Left ventricle myocardium inferior (tissue), 1 donor: ENCODE measurements at regions not wholly inside any gene's neighbourhood (a gene's known extent, or its start where the extent isn't known, plus 50 kb on each side); places are given as distances from the start of the nearest gene placed in this dataset.

Experiments
- DNase-seq: peaks from one replicate; pipeline ENCODE4 v3.0.0-alpha.2; 2020
- H3K27ac ChIP-seq: fragments of 200-600 bp; replicated peaks from 2 replicates; pipeline ENCODE4 v1.8.0; 2021
- H3K27me3 ChIP-seq: fragments of 200-600 bp; 2 replicates; pipeline ENCODE4 v1.8.0; 2021; ENCODE audit warnings: low read depth
- H3K36me3 ChIP-seq: fragments of 200-600 bp; 2 replicates; pipeline ENCODE4 v1.8.0; 2021
- H3K4me1 ChIP-seq: fragments of 200-600 bp; 2 replicates; pipeline ENCODE4 v1.8.0; 2021
- H3K4me3 ChIP-seq: fragments of 200-600 bp; 2 replicates; pipeline ENCODE4 v1.8.0; 2021; ENCODE audit warnings: mild to moderate bottlenecking, moderate library complexity
- H3K9me3 ChIP-seq: fragments of 200-600 bp; replicated peaks from 2 replicates; pipeline ENCODE4 v1.8.0; 2021
- CTCF ChIP-seq: fragments of 200-600 bp; IDR thresholded peaks from 2 replicates; pipeline ENCODE4 v1.8.0; 2021; ENCODE audit warnings: antibody characterized with exemption, mild to moderate bottlenecking, borderline replicate concordance
- intact Hi-C: fragments of 100-400 bp; cut with micrococcal nuclease; formaldehyde crosslinking; loops from one replicate; pipeline ENCODE4 v1.11.0; 2022
- donor health status: DM: no; HTN: yes; CAD: no; lungs with severe emphysema.

GRCh38 chr10:125325326-125325725 is 165.0 kb upstream of the CTBP2 start:
- Histone ChIP-seq H3K27me3 (peaks cover 6% of the 10 kb centered on the region), H3K27ac (no peak overlapping the region), H3K4me3 (no peak overlapping the region), H3K4me1 (no peaks in the 10 kb centered on the region), H3K9me3 (peaks cover 29% of the 10 kb centered on the region), H3K36me3 (no peaks in the 10 kb centered on the region)
- no peak for DNase-seq
- no peak for TF ChIP-seq CTCF
- intact Hi-C loops: no loop called here

DNA sequence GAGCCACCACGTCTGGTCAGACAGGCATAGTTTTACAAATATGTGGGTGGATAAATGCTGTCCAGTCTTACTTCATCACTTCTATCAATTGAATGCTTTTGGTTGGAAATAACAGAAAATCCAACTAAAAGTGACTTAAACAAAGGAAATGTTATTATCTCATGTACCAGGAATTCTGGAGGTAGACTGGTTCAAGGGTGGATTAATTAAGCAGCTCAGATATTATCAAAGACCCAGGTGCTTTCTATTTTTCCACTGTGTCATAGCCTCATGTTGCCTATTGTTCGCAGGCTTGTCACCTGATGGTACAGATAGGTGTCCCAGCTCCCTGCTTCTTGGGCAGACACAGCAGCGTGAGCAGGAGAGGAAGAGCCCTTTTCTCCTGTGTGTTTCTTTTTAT is 156.1 kb upstream of the CTBP2 start:
- TF ChIP-seq CTCF: no peak
- intact Hi-C loops: no loop called here
- DNase-seq: no peak
- Histone ChIP-seq H3K27me3 (no peaks in the 10 kb centered on the region), H3K9me3 (no peaks in the 10 kb centered on the region), H3K4me1 (no peaks in the 10 kb centered on the region), H3K36me3 (no peaks in the 10 kb centered on the region), H3K4me3 (no peak overlapping the region), H3K27ac (no peak overlapping the region)

DNA sequence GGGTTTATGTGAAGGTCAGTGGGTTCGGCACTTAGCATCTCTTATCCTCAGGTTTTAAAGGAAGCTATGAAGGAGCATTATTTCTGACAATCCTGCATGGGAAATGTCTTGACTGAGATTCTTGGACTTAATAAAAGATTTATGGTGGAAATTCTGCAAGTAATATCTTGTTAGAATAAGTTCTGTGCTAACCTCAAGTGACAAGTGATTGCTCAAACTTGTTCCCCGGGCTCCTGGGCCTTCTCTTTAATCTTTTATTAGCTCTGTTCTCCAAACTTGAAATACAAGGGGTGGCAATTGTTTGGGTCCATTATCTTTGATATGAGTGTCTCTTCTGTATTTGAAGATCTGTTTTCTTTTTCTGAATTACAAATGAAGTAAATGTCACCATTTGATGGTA is 140.6 kb upstream of the CTBP2 start:
- intact Hi-C loops: no loop called here
- no peaks in the 10 kb centered on the region for H3K4me1 ChIP-seq
- no peak overlapping the region for H3K27ac ChIP-seq
- H3K9me3 ChIP-seq: no peaks in the 10 kb centered on the region
- no peak for DNase-seq
- TF ChIP-seq CTCF: no peak
- H3K36me3 ChIP-seq: no peaks in the 10 kb centered on the region
- no peak overlapping the region for H3K4me3 ChIP-seq
- peaks cover 28% of the 10 kb centered on the region for H3K27me3 ChIP-seq

DNA sequence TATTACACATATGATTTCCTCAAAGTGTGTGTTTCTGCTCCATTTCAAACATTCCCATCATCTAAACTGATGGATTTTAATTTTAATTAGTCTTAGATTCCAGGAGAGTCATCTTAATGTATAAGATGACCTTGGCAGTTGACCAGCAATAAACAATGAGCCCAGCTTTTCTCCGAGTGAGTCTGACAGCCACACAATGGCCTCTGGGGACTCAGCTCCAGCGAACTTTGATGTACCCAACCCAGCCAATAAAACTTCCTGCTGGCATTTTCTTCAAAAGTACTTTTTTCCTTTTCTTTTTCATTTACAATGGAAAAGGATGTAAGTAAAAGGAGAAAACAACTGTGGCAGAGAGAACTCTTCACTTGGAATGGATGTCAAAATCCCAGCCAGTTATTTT is 139.1 kb upstream of the CTBP2 start:
- no peaks in the 10 kb centered on the region for H3K4me1 ChIP-seq
- TF ChIP-seq CTCF: no peak
- DNase-seq: no peak
- H3K27ac ChIP-seq: no peak overlapping the region
- H3K27me3 ChIP-seq: peaks cover 28% of the 10 kb centered on the region
- intact Hi-C loops: no loop called here
- H3K36me3 ChIP-seq: no peaks in the 10 kb centered on the region
- H3K4me3 ChIP-seq: no peak overlapping the region
- no peaks in the 10 kb centered on the region for H3K9me3 ChIP-seq

- TF ChIP-seq CTCF: no peak
- no peaks in the 10 kb centered on the region for H3K9me3 ChIP-seq
- peaks cover 4% of the 10 kb centered on the region for H3K27me3 ChIP-seq
- no peak for DNase-seq
- H3K36me3 ChIP-seq: no peaks in the 10 kb centered on the region
- no peak overlapping the region for H3K27ac ChIP-seq
- intact Hi-C loops: no loop called here
- no peak overlapping the region for H3K4me3 ChIP-seq
- H3K4me1 ChIP-seq: no peaks in the 10 kb centered on the region
Measured at GRCh38 chr10:125296598-125296997, 136.2 kb upstream of the CTBP2 start.

DNA sequence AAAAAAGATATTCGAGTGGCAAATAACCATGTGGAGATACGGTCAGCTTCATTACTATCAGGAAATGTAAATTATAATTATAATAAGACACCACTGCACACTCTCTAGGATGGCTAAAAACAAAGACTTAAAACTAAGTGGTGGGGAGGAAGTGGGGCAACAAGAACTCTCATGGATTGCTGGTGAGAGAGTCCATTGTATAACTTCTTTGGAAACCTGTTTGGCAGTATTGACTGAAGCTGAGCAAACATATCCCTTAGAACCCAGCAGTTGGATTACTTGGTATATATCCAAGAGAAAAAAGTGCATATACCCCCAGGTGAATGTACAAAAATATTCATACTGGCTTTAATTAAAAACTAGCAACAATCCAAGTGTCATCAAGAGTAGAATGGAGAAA is 133.7 kb upstream of the CTBP2 start:
- no peak for TF ChIP-seq CTCF
- Histone ChIP-seq H3K36me3 (no peaks in the 10 kb centered on the region), H3K27me3 (peaks cover 6% of the 10 kb centered on the region), H3K4me1 (no peaks in the 10 kb centered on the region), H3K27ac (no peak overlapping the region), H3K9me3 (peaks cover 7% of the 10 kb centered on the region), H3K4me3 (no peak overlapping the region)
- no peak for DNase-seq
- intact Hi-C loops: no loop called here
